KBM-7 (cell line): ENCODE measurements at regions not wholly inside any gene's neighbourhood (a gene's known extent, or its start where the extent isn't known, plus 50 kb on each side); places are given as distances from the start of the nearest gene placed in this dataset.

Experiments
- DNase-seq: peaks from one replicate; pipeline ENCODE4 v3.0.0-alpha.2; 2015
- in situ Hi-C: fragments of 300-500 bp; cut with MboI; formaldehyde crosslinking; loops from 2 replicates; pipeline ENCODE4 v1.14.3; 2020; ENCODE audit warnings: low sequenced_read_pairs, low pct_unique_long_range_greater_than_20kb, mixed read lengths

DNA sequence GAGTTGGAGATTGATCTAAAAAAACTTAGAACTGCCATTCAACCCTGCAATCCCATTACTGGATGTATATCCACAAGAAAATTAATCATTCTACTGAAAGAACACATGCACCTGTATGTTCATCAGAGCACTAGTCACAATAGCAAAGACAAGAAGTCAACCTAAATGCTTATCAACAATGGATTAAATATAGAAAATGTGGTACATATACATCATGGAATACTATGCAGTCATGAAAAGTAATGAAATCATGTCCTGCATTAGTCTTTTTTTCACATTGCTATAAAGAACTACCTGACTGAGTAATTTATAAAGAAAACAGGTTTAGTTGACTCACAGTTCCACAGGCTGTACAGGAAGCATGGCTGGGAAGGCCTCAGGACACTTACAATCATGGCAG, 850.5 kb downstream of the TECRL start:
- no peak for DNase-seq
- in situ Hi-C loops: no loop called here

- in situ Hi-C loops: no loop called here
- DNase-seq: no peak
These were observed 852.9 kb downstream of the TECRL start for GRCh38 chr4:63556332-63556731.

- in situ Hi-C loops: no loop called here
- DNase-seq: no peak
These were observed 856.1 kb downstream of the TECRL start for GRCh38 chr4:63553123-63553522.

GRCh38 chr4:63541828-63542227, 867.4 kb downstream of the TECRL start:
- in situ Hi-C loops: no loop called here
- DNase-seq: no peak

DNA sequence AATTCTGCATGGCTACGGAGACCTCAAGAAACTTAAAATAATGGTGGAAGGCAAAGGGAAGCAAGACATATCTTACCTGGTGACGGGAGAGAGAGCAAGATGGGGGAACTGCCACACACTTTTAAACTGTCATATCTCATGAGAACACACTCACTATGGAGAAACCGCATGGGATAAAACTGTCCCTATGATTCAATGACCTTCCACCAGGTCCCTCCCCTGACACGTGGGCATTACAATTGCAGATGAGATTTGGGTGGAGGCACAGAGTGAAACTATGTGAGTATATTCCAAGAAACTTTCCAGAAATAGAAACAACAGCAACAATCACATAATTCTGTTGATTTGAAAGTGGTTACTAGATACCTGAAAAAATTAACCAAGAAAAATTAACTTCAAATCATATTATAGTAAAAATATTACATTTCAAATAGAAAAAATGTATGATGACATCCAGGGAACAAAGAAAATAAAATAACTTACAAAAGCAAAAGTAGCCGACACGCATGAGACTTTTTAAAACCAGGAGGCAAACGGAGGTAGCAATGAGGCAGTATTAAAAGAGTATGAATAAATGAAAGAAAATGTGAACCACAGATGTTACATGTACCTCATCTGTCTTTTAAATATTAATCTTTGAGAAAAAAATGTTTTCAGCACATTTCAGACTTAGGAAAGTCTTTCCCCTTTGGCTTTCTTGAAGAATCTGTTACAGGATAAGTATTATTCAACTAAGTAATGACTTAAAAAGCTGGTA, 879.5 kb downstream of the TECRL start:
- in situ Hi-C loops: no loop called here

GRCh38 chr4:63528256-63528991, 880.8 kb downstream of the TECRL start:
- in situ Hi-C loops: no loop called here
- peak; percentile 5 for DNase-seq

More for the DNA sequence above, 879.5 kb downstream of the TECRL start:
- DNase-seq: no peak

DNA sequence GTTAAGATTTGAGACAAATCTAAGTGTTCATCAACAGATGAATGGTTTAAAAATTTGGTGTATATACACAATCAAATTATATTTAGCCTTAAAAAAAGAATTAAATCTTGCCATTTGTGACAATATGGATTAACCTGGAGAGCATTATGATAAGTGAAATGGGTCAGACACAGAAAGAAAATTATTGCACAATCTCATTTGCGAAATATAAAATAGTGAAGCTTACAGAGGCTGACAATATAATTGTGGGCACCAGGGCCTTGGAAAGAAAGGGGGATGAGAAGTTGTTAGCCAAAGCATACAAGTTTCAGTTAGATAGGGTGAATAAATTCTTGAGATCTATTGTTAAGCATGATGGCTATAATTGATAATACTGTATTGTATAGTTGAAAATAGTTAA, 883.0 kb downstream of the TECRL start:
- in situ Hi-C loops: no loop called here
- no peak for DNase-seq

GRCh38 chr4:63524764-63525163, 884.5 kb downstream of the TECRL start:
- in situ Hi-C loops: no loop called here

DNA sequence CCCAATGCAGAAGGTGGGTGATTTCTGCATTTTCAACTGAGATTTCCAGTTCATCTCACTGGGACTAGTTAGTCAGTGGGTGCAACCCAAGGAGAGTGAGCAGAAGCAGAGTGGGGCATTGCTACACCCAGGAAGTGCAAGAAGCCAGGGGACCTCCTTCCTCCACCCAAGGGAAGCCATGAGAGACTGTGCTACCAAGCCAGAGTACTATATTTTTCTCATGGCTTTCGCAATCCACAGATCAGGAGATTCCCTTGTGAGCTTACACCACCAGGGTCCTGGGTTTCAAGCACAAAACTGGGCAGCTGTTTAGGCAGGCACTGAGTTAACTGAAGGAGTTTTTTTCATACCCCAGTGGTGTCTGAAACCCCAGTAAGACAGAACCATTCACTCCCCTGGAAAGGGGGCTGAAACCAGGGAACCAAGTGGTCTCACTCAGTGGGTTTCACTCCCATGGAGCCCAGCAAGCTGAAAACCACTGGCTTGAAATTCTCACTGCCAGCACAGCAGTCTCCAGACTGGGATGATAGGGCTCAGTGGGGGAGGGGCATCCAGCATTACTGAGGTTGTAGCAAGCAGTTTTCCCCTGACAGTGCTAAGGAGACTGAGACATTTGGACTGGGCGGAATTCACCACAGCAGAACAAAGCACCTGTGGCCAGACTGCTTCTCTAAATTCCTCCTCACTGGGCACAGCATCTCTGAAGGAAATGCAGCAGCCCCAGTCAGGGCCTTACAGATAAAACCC, 903.4 kb downstream of the TECRL start:
- DNase-seq: no peak
- in situ Hi-C loops: no loop called here

More at GRCh38 chr4:63524764-63525163, 884.5 kb downstream of the TECRL start:
- no peak for DNase-seq

DNA sequence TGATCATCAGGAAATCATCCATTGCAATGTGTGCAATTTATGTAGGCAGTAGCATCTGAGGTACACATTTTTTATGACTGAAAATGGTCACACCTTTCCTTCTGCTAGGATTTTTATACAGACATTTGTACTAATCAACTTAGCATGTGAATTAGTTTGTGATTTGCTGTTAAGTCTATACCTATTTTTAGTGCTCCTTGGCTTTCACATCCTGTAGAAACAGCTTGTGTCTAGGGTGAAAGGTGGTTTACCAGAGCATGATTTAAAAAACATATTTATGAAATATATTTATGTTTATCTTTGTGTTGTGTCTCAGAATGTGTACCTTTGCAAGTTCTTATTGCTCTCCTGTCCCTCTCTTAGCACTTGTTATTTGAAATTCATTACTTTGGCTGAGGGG, 916.0 kb downstream of the TECRL start:
- no peak for DNase-seq
- in situ Hi-C loops: no loop called here

DNA sequence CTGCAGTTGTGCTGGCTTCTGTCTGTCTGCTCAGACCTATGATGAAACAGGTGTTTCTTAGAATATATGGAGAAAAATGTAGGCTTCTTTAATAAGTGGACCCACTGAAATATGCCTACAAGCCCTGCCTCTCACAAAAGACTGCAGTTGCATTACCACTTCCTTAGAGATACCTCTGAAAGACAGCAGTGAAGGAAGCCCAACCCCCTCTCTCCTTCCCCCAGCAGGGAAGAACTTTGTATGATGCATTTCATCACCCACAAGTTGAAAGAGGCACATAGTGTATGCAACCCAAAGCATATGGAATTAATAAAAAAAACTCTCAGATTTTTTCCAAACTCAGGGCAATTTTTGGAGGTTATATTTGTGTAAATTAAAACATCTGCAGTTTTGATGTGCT, 916.7 kb downstream of the TECRL start:
- no peak for DNase-seq
- in situ Hi-C loops: no loop called here

DNA sequence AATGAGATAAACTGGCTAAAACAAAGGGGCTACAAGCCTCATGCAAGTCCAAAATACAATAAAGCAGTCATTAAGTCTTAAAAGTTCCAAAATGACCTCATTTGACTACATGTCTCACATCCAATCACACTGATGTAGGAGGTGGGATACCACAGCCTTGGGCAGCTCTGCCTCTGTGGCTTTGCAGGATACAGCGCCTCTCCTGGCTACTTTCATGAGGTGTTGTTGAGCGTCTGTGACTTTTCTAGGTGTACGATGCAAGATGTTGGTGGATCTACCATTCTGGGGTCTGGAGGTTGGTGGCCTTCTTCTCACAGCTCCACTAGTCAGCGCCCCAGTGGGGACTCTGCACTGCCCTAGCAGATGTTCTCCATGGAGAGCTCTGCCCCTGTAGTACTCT, 944.9 kb downstream of the TECRL start:
- in situ Hi-C loops: no loop called here
- no peak for DNase-seq

DNA sequence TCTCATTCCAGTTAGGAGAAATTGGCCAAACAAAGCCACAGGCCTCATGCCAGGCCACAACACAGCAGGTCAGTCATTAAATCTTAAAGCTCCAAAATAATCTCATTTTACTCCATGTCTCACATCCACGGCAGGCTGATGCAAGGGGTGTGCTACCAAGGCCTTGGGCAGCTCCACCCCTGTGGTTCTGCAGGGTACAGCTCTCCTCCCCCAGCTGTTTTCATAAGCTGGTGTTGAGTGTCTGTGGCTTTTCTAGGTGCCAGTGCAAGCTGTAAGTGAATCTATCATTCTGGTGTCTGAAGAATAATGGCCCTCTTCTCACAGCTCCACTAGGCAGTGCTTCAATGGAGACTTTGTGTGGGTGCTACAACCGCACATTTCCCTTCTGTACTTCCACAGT, 949.2 kb downstream of the TECRL start:
- DNase-seq: no peak
- in situ Hi-C loops: no loop called here

GRCh38 chr4:63459329-63459728, 949.9 kb downstream of the TECRL start:
- in situ Hi-C loops: no loop called here
- peak; percentile 51 for DNase-seq

GRCh38 chr4:63458010-63458409, 951.2 kb downstream of the TECRL start:
- in situ Hi-C loops: no loop called here
- no peak for DNase-seq

- in situ Hi-C loops: no loop called here
- no peak for DNase-seq
These were observed 969.0 kb downstream of the TECRL start for GRCh38 chr4:63440236-63440635.

DNA sequence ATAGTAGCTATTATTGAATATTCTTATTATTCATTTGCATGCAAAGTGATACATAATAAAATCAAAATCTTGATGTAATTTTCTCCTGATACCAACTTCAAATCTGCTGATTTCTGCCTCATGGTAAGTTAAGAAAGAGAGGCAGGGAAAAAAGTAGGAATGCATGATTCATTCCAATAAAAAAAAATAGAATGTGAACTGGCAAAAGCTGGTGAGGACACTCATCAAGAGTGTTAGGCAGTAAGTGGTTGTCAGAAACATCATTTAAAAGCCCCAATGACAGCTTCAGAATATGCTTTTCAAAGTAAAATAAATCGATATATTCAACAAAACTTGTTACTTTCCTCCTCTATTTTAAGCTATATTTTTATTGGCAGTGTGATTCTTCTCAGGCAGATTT, 979.1 kb downstream of the TECRL start:
- DNase-seq: no peak
- in situ Hi-C loops: no loop called here

DNA sequence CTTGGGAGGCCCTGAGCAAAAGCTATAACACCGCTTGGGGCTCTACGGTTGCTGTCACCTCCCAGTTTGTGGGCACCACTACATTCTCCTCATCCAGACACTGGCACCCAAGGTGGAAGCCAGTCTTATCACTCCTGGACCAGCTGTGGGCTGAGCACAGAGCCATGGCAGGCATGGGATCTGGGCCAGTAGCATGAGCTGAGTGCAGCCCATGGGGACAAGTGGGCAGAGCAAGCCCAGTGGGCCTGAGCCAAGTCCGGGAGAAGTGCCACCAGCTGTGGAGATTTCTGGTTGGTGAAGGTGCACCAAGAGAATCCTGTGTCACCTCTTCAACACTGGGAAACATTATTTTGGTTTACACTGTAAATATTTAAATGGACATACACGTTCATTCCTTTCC, 1013.0 kb downstream of the TECRL start:
- no peak for DNase-seq
- in situ Hi-C loops: no loop called here

- in situ Hi-C loops: no loop called here
- no peak for DNase-seq
These were observed 1015.7 kb downstream of the TECRL start for GRCh38 chr4:63393544-63393943.
